Inferior parietal cortex (tissue), 1 donor: ENCODE measurements at regions not wholly inside any gene's neighbourhood (a gene's known extent, or its start where the extent isn't known, plus 50 kb on each side); places are given as distances from the start of the nearest gene placed in this dataset.
A peak's percentile ranks its signal among the peaks of the same experiment; 100 is the strongest.
"Not testable (repeated sequence)": the region's sequence is repeated elsewhere in the genome, so short reads cannot be mapped to it uniquely, and the experiment has no call there.

ENCODE experiments used
- DNase-seq: peaks from one replicate; pipeline ENCODE4 v3.0.0-alpha.2; 2016; ENCODE audit errors: extremely low spot score

GRCh38 chr2:128596396-128597120 lies 277.9 kb upstream of the HS6ST1 start:
- no peak for DNase-seq

GRCh38 chr2:128597121-128597762 lies 278.6 kb upstream of the HS6ST1 start:
- no peak for DNase-seq

GRCh38 chr2:128598260-128598659 lies 279.6 kb upstream of the HS6ST1 start:
- not testable (repeated sequence) for DNase-seq

GRCh38 chr2:128598862-128599441 lies 280.3 kb upstream of the HS6ST1 start:
- no peak for DNase-seq

GRCh38 chr2:128599700-128600099 lies 281.0 kb upstream of the HS6ST1 start:
- no peak for DNase-seq

GRCh38 chr2:128600581-128601297 lies 282.1 kb upstream of the HS6ST1 start:
- DNase-seq: no peak

- no peak for DNase-seq
These were observed 282.8 kb upstream of the HS6ST1 start for GRCh38 chr2:128601298-128602037.

GRCh38 chr2:128602038-128602698 lies 283.5 kb upstream of the HS6ST1 start:
- DNase-seq: no peak

GRCh38 chr2:128602699-128603101 lies 284.0 kb upstream of the HS6ST1 start:
- no peak for DNase-seq

- DNase-seq: no peak
These were observed 284.8 kb upstream of the HS6ST1 start for GRCh38 chr2:128603411-128603924.

GRCh38 chr2:128604045-128604444 lies 285.4 kb upstream of the HS6ST1 start:
- DNase-seq: no peak

- DNase-seq: not testable (repeated sequence)
These were observed 285.9 kb upstream of the HS6ST1 start for GRCh38 chr2:128604581-128604980.

- no peak for DNase-seq
These were observed 286.8 kb upstream of the HS6ST1 start for GRCh38 chr2:128605421-128605820.

GRCh38 chr2:128605931-128606330 lies 287.3 kb upstream of the HS6ST1 start:
- DNase-seq: no peak

GRCh38 chr2:128606837-128607236 lies 288.2 kb upstream of the HS6ST1 start:
- DNase-seq: no peak

- no peak for DNase-seq
These were observed 288.8 kb upstream of the HS6ST1 start for GRCh38 chr2:128607440-128607839.

- peak; percentile 15 for DNase-seq
These were observed 289.3 kb upstream of the HS6ST1 start for GRCh38 chr2:128607911-128608506.

- DNase-seq: no peak
These were observed 290.5 kb upstream of the HS6ST1 start for GRCh38 chr2:128608921-128609880.

GRCh38 chr2:128610496-128610895 lies 291.8 kb upstream of the HS6ST1 start:
- no peak for DNase-seq
